ENCODE measurements at regions not wholly inside any gene's neighbourhood (a gene's known extent, or its start where the extent isn't known, plus 50 kb on each side); places are given as distances from the start of the nearest gene placed in this dataset.

- TF ChIP-seq POLR2A (IDR thresholded peaks at IDR 0.05; ENCODE audit: low read length) (no peak), GATA1 (IDR thresholded peaks at IDR 0.05; ENCODE audit: low read depth, low read length) (no peak)
Measured at GRCh38 chr1:222994511-222995235, 148.4 kb downstream of the TLR5 start.

Measured in erythroblast (primary cell).